ENCODE measurements at regions not wholly inside any gene's neighbourhood (a gene's known extent, or its start where the extent isn't known, plus 50 kb on each side); places are given as distances from the start of the nearest gene placed in this dataset.

- H3K36me3 ChIP-seq (ENCODE audit: control insufficient read depth, insufficient read depth, low read length) = no peaks in the 10 kb centered on the region
- no peaks in the 10 kb centered on the region for H3K9me3 ChIP-seq (ENCODE audit: control insufficient read depth, insufficient read depth, low read depth, low read length)
- H3K27ac ChIP-seq (ENCODE audit: low read depth, low read length) = no peak overlapping the region
- no peaks in the 10 kb centered on the region for H3K27me3 ChIP-seq (ENCODE audit: control insufficient read depth, insufficient read depth, low read length)
- H3K4me3 ChIP-seq (ENCODE audit: low read depth, low read length) = no peak overlapping the region
- H3K9ac ChIP-seq (ENCODE audit: low read length) = no peak overlapping the region
- no peaks in the 10 kb centered on the region for H3K4me1 ChIP-seq (ENCODE audit: control insufficient read depth, insufficient read depth, low read length)
Measured at GRCh38 chr9:109967651-109968642, 187.9 kb downstream of the PALM2AKAP2 start.

GRCh38 chr9:109969011-109969410, 189.0 kb downstream of the PALM2AKAP2 start:
- H3K4me3 ChIP-seq (ENCODE audit: low read depth, low read length) = no peak overlapping the region
- no peaks in the 10 kb centered on the region for H3K27me3 ChIP-seq (ENCODE audit: control insufficient read depth, insufficient read depth, low read length)
- H3K36me3 ChIP-seq (ENCODE audit: control insufficient read depth, insufficient read depth, low read length) = no peaks in the 10 kb centered on the region
- no peaks in the 10 kb centered on the region for H3K9me3 ChIP-seq (ENCODE audit: control insufficient read depth, insufficient read depth, low read depth, low read length)
- H3K27ac ChIP-seq (ENCODE audit: low read depth, low read length) = no peak overlapping the region
- no peaks in the 10 kb centered on the region for H3K4me1 ChIP-seq (ENCODE audit: control insufficient read depth, insufficient read depth, low read length)
- H3K9ac ChIP-seq (ENCODE audit: low read length) = no peak overlapping the region

GRCh38 chr9:109969573-109970237, 189.7 kb downstream of the PALM2AKAP2 start:
- H3K27me3 ChIP-seq (ENCODE audit: control insufficient read depth, insufficient read depth, low read length) = no peaks in the 10 kb centered on the region
- H3K36me3 ChIP-seq (ENCODE audit: control insufficient read depth, insufficient read depth, low read length) = no peaks in the 10 kb centered on the region
- no peak overlapping the region for H3K27ac ChIP-seq (ENCODE audit: low read depth, low read length)
- no peak overlapping the region for H3K9ac ChIP-seq (ENCODE audit: low read length)
- H3K9me3 ChIP-seq (ENCODE audit: control insufficient read depth, insufficient read depth, low read depth, low read length) = no peaks in the 10 kb centered on the region
- H3K4me3 ChIP-seq (ENCODE audit: low read depth, low read length) = no peak overlapping the region
- H3K4me1 ChIP-seq (ENCODE audit: control insufficient read depth, insufficient read depth, low read length) = no peaks in the 10 kb centered on the region

GRCh38 chr9:109971226-109971625, 191.2 kb downstream of the PALM2AKAP2 start:
- H3K9ac ChIP-seq (ENCODE audit: low read length) = no peak overlapping the region
- no peak overlapping the region for H3K4me3 ChIP-seq (ENCODE audit: low read depth, low read length)
- no peak overlapping the region for H3K27ac ChIP-seq (ENCODE audit: low read depth, low read length)
- H3K9me3 ChIP-seq (ENCODE audit: control insufficient read depth, insufficient read depth, low read depth, low read length) = no peaks in the 10 kb centered on the region
- no peaks in the 10 kb centered on the region for H3K4me1 ChIP-seq (ENCODE audit: control insufficient read depth, insufficient read depth, low read length)
- no peaks in the 10 kb centered on the region for H3K36me3 ChIP-seq (ENCODE audit: control insufficient read depth, insufficient read depth, low read length)
- no peaks in the 10 kb centered on the region for H3K27me3 ChIP-seq (ENCODE audit: control insufficient read depth, insufficient read depth, low read length)

- Histone ChIP-seq H3K27ac (ENCODE audit: low read depth, low read length) (no peak overlapping the region), H3K4me1 (ENCODE audit: control insufficient read depth, insufficient read depth, low read length) (no peaks in the 10 kb centered on the region), H3K9me3 (ENCODE audit: control insufficient read depth, insufficient read depth, low read depth, low read length) (no peaks in the 10 kb centered on the region)
Measured at GRCh38 chr9:109972026-109972882, 192.3 kb downstream of the PALM2AKAP2 start.

GRCh38 chr9:109973336-109973735, 193.3 kb downstream of the PALM2AKAP2 start:
- Histone ChIP-seq H3K27me3 (ENCODE audit: control insufficient read depth, insufficient read depth, low read length) (no peaks in the 10 kb centered on the region), H3K4me3 (ENCODE audit: low read depth, low read length) (no peak overlapping the region), H3K9ac (ENCODE audit: low read length) (no peak overlapping the region), H3K36me3 (ENCODE audit: control insufficient read depth, insufficient read depth, low read length) (no peaks in the 10 kb centered on the region), H3K9me3 (ENCODE audit: control insufficient read depth, insufficient read depth, low read depth, low read length) (no peaks in the 10 kb centered on the region), H3K27ac (ENCODE audit: low read depth, low read length) (no peak overlapping the region), H3K4me1 (ENCODE audit: control insufficient read depth, insufficient read depth, low read length) (no peaks in the 10 kb centered on the region)

More at GRCh38 chr9:109972026-109972882, 192.3 kb downstream of the PALM2AKAP2 start:
- H3K9ac ChIP-seq (ENCODE audit: low read length) = no peak overlapping the region
- no peaks in the 10 kb centered on the region for H3K36me3 ChIP-seq (ENCODE audit: control insufficient read depth, insufficient read depth, low read length)
- no peak overlapping the region for H3K4me3 ChIP-seq (ENCODE audit: low read depth, low read length)
- no peaks in the 10 kb centered on the region for H3K27me3 ChIP-seq (ENCODE audit: control insufficient read depth, insufficient read depth, low read length)

GRCh38 chr9:109974143-109974917, 194.3 kb downstream of the PALM2AKAP2 start:
- H3K9me3 ChIP-seq (ENCODE audit: control insufficient read depth, insufficient read depth, low read depth, low read length) = no peaks in the 10 kb centered on the region
- H3K36me3 ChIP-seq (ENCODE audit: control insufficient read depth, insufficient read depth, low read length) = no peaks in the 10 kb centered on the region
- no peak overlapping the region for H3K4me3 ChIP-seq (ENCODE audit: low read depth, low read length)
- no peak overlapping the region for H3K9ac ChIP-seq (ENCODE audit: low read length)
- H3K27ac ChIP-seq (ENCODE audit: low read depth, low read length) = no peak overlapping the region
- H3K27me3 ChIP-seq (ENCODE audit: control insufficient read depth, insufficient read depth, low read length) = no peaks in the 10 kb centered on the region
- no peaks in the 10 kb centered on the region for H3K4me1 ChIP-seq (ENCODE audit: control insufficient read depth, insufficient read depth, low read length)

- H3K27me3 ChIP-seq (ENCODE audit: control insufficient read depth, insufficient read depth, low read length) = no peaks in the 10 kb centered on the region
- no peaks in the 10 kb centered on the region for H3K4me1 ChIP-seq (ENCODE audit: control insufficient read depth, insufficient read depth, low read length)
- no peak overlapping the region for H3K4me3 ChIP-seq (ENCODE audit: low read depth, low read length)
- H3K9me3 ChIP-seq (ENCODE audit: control insufficient read depth, insufficient read depth, low read depth, low read length) = no peaks in the 10 kb centered on the region
- no peak overlapping the region for H3K27ac ChIP-seq (ENCODE audit: low read depth, low read length)
- H3K9ac ChIP-seq (ENCODE audit: low read length) = no peak overlapping the region
- no peaks in the 10 kb centered on the region for H3K36me3 ChIP-seq (ENCODE audit: control insufficient read depth, insufficient read depth, low read length)
Measured at GRCh38 chr9:109974918-109975276, 194.9 kb downstream of the PALM2AKAP2 start.

GRCh38 chr9:109975574-109976295, 195.7 kb downstream of the PALM2AKAP2 start:
- no peaks in the 10 kb centered on the region for H3K4me1 ChIP-seq (ENCODE audit: control insufficient read depth, insufficient read depth, low read length)

GRCh38 chr9:109976303-109976702, 196.3 kb downstream of the PALM2AKAP2 start:
- Histone ChIP-seq H3K27ac (ENCODE audit: low read depth, low read length) (no peak overlapping the region), H3K4me1 (ENCODE audit: control insufficient read depth, insufficient read depth, low read length) (no peaks in the 10 kb centered on the region), H3K4me3 (ENCODE audit: low read depth, low read length) (no peak overlapping the region), H3K9me3 (ENCODE audit: control insufficient read depth, insufficient read depth, low read depth, low read length) (no peaks in the 10 kb centered on the region), H3K36me3 (ENCODE audit: control insufficient read depth, insufficient read depth, low read length) (no peaks in the 10 kb centered on the region), H3K27me3 (ENCODE audit: control insufficient read depth, insufficient read depth, low read length) (no peaks in the 10 kb centered on the region), H3K9ac (ENCODE audit: low read length) (no peak overlapping the region)

More at GRCh38 chr9:109975574-109976295, 195.7 kb downstream of the PALM2AKAP2 start:
- no peaks in the 10 kb centered on the region for H3K9me3 ChIP-seq (ENCODE audit: control insufficient read depth, insufficient read depth, low read depth, low read length)
- H3K27ac ChIP-seq (ENCODE audit: low read depth, low read length) = no peak overlapping the region
- no peaks in the 10 kb centered on the region for H3K27me3 ChIP-seq (ENCODE audit: control insufficient read depth, insufficient read depth, low read length)
- no peak overlapping the region for H3K9ac ChIP-seq (ENCODE audit: low read length)
- H3K4me3 ChIP-seq (ENCODE audit: low read depth, low read length) = no peak overlapping the region
- no peaks in the 10 kb centered on the region for H3K36me3 ChIP-seq (ENCODE audit: control insufficient read depth, insufficient read depth, low read length)

Measured in HUES6 (cell line).